HG03095 (cell line): ENCODE measurements at regions not wholly inside any gene's neighbourhood (a gene's known extent, or its start where the extent isn't known, plus 50 kb on each side); places are given as distances from the start of the nearest gene placed in this dataset.

Source experiments
- ATAC-seq: cut with Tn5 transposase; IDR thresholded peaks from one replicate; pipeline ENCODE4 v1.9.1; 2021; ENCODE audit warnings: moderate library complexity; ENCODE audit not compliant: unreplicated experiment

DNA sequence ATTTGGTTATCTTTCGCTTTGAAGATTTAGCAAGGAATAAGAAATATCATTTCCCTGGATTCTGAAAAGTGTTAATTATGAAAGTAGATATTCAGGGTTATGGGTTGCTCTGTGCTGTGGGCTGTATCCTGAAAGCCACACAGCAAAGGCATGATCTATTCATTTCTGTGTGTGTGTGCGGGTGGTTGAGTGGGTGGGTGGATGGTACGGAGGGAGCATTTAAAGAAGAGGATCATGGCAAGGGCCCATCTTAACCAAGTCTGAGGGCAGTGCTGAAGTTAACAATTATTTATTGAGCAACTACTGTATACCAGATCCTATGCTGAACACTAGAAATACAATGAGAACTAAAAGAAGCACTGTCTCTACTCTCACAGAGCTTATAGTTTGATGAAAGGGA is 178.2 kb upstream of the ZEB2 start:
- ATAC-seq, result no peak

DNA sequence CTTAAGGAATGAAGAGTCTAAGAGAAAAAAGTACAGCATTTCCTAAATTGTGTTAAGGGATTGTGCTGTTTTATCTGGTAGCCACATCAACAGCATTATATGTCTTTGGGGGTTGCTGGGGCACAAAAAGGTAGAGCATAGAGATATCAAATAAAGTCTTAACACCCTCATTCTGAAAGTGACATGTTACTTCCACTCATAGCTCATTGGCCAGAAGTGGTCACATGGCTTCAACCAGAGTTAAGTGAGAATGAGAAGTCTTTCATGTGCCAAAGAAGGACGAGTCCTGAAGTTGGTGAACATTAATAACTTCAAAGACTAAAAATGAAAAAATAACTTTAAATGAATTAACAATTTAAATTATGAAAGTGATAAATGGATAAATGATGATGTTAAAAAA is 175.7 kb upstream of the ZEB2 start:
- ATAC-seq, result no peak

GRCh38 chr2:144694456-144694855 is 174.5 kb upstream of the ZEB2 start:
- no peak for ATAC-seq

DNA sequence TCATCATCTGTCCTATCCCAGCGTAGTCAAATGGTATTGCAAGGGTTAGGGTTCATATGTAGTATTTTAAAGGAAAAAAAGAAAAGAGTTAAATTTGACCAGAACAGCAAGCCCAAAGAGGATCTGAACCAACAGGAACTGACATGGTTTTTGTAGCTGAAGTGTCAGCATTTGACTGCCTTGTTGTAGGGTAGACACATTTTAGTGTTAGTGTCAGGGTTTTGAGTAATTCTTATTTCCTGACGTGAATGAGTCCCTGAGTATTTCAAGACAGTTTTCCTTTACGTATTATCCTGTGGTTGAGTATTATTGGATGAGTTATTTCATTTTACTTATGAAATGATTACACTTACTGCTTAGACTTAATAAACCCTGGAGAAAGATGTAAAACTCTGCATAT is 173.3 kb upstream of the ZEB2 start:
- no peak for ATAC-seq

DNA sequence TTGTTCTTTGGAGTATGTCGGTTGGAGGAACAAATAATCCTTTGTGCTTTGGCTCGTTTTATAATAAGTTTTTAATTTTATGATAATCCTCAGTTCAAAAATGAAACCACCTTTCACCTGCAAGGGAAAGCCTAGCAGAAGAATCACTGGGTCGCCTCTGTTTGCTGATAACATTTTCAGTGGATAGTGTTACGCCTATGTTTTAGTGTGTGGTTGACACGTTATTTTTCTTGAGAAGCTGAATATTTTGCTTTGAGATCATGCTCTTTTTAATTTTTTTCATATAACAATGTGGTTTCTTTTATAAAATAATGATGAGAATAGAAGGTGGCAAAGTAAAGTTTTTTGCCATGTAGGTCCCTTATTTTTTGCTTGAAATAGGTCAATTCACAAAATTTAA is 172.7 kb upstream of the ZEB2 start:
- no peak for ATAC-seq

GRCh38 chr2:144690771-144691170 is 170.9 kb upstream of the ZEB2 start:
- no peak for ATAC-seq

DNA sequence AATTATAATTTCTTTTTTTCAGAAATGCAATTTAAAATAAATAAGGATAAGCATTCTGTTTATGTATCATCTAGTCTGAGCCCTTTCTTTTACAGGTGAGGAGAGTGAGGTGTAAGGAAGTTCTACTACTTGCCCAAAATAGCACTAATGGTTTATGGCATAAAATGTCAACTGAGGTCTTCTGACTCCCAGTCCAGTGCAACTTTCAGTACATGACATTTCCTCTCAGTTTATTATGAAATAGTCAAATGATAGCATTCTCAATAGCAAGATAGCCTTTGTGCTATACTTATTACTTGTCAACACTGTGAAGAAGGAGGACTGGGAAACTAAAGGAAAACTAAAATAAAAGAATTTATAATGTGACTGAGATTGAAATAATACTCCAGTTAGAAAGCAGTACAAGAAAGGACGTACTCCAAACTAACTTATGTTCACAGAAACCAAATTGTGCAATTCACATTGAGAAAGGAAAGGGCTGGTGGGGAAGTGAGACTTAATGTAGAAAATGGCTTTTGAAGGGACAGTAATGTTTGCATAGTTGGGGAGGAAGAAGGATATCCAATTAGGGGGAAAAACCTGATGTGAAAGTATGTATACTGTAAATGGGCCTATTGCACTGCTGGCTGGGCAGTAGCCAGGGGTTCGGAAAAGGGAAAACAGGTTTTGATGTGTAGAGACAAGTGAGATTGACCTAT is 166.7 kb upstream of the ZEB2 start:
- ATAC-seq, result no peak

- no peak for ATAC-seq
These were observed 164.0 kb upstream of the ZEB2 start for GRCh38 chr2:144683966-144684365.

DNA sequence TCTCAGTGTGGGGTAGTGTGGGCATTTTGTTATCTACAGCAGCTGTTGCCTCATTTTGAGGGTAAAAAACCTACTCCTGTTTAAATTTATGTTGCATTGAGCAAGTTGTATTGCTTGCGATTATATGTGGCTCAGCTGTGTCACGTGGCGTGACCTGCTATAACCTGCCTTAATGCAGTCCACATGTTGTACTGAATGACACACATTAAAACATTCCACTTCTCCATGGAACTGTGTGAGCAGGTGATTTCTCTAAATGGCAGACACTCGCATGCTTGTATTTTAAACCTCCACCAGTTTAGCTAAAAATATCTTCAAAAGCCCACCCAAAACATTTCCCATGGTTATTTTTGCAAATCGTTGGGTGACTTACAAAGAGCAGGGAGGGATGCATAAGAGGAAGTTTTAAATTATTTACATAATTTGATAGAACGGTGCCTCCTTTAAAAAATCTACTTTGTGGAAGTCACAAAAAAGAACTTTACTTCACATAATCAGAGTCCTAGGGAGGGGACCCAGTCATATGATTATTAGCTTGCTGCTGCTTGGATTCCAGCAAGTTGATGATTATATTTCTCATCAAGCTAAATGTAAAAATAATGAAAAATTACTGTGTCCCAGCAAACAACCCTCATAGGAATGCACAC is 163.3 kb upstream of the ZEB2 start:
- ATAC-seq, result no peak

DNA sequence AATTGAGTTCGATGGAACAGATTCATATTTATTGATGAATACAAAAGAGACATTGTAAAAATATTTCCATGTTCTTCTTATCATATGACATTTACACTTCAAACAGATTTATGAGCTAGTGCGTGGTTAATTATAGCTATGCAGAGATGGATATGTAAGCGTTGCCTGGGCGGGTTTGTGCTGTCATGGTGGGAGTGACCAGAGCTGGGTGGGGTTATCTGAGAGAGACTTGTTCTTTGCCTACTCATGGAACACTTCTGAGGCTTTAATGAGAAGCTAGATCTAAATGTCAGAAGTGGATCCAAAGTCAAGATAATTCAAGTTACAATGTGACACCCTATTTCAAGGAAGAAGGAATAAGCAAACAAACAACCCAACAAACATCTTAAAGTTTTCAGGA is 162.3 kb upstream of the ZEB2 start:
- no peak for ATAC-seq

- ATAC-seq, result no peak
These were observed 161.5 kb upstream of the ZEB2 start for GRCh38 chr2:144681389-144681788.

DNA sequence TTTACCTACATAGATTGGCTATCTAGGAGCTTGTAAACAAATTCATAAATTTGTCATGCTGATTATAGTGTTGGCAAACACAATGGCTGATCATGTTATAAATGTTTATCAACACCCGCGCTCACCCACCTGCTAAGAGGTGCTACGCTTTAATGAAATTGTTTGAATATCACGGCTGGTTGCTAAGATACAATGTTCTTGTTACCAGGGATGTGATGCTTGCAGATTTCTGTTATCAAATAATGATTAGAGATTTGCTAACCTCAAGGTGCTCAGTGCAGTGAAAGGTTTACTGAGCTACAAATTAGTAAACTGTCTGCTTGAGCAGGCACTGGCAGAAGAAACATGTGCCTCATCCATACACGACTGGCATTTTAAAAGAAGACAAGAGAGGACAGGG is 160.0 kb upstream of the ZEB2 start:
- no peak for ATAC-seq

DNA sequence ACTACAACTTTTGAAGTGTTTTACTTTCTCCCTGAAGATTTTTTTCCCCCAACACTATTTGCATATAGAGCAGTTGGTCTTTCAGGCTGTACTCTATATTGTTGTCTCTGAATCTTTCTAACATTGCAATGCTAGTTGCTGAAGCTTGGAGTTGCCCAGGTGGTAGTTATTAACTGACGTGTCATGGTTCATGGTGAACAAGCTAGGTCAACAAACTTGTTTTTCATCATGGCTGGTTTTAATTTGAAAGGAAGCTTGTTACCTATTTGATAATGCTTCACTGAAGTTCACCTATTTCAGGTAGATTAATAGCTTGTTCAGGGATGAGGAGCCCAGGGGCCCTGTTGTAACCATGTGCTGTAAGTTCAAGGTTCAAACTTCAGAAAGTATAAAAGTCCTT is 158.8 kb upstream of the ZEB2 start:
- ATAC-seq, result no peak

GRCh38 chr2:144675731-144676130 is 155.8 kb upstream of the ZEB2 start:
- no peak for ATAC-seq

- ATAC-seq, result no peak
These were observed 155.4 kb upstream of the ZEB2 start for GRCh38 chr2:144675331-144675730.

GRCh38 chr2:144674071-144674470 is 154.2 kb upstream of the ZEB2 start:
- ATAC-seq, result no peak

GRCh38 chr2:144673456-144673855 is 153.5 kb upstream of the ZEB2 start:
- ATAC-seq, result no peak

- no peak for ATAC-seq
These were observed 152.0 kb upstream of the ZEB2 start for GRCh38 chr2:144671695-144672455.

DNA sequence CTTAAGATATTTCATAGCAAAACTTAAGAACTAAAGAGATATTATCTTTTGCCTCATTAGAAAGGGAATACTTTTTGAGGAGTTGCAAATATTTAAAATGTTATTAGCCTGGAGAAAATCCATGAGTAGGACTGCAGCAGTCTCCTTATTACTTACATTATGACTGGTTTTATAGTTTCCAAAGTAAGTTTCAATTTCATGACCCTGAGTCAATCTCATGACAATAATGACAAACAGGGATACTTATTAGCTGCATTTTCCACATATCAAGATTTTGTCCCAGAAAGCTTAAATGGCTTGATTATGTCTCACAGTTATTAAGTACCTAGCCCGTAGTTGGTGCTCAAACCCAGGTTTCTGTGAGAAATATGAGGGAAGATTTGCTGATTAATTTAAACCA is 150.8 kb upstream of the ZEB2 start:
- no peak for ATAC-seq

DNA sequence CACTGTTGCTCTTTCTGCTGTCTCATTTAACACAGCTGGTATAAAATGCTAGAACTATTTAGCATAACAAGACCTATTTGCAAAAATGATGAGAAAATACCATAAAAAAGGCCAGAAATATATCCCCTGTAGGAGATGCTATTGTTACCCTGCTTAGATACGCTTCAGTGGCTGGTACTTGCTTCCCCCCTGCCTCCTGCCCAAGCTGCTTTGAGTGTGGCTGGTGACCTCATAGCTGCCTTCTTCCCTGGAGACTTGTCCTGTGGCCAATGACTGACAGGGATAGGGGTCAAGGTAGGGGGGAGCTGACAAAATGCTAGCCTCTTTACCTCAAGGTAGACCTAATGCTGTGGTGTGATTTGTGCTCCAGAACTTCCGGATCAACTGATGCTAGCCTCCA is 150.2 kb upstream of the ZEB2 start:
- ATAC-seq, result no peak

DNA sequence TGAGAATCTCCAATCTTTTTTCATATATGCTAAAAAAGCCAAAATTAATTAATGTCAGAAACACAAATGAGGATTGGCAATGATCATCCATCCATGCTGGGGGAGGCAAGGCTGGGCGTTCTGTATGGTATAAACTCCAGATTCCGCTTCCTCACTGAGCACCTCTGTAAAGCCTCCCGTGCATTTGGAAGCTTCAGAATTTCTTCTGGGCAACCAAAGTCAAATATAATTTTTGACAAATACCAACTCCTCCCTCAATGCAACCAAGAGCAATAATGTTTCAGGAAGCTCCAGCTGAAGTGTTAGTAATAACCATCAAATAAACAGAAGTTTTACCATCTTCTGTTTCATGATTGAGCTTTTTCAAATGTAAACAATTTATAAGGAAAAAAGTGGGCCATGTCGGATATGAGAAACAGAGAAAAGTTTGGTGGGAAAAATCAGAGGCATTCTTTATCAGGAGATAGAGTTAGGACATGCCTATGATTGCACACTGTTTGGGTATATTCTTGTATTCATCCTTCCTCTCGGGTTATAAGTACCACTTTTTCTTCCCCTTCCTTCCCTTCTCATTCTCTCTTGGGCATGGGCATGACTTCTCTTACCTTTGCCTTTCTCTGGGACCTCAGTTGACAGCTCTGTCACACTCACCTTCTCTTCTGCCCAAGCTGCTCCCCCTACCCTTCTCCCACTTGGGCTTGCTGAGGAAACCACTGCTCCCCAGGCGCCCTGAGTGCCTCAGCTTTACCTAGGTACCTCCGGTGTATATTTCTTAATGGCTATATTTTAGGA is 149.5 kb upstream of the ZEB2 start:
- ATAC-seq, result no peak
